Right atrium auricular region (tissue), 2 donors: ENCODE measurements at regions not wholly inside any gene's neighbourhood (a gene's known extent, or its start where the extent isn't known, plus 50 kb on each side); places are given as distances from the start of the nearest gene placed in this dataset.

ENCODE experiments used
- DNase-seq: peaks from one replicate; pipeline ENCODE4 v3.0.0-alpha.2; 2019; ENCODE audit warnings: low spot score
- H3K27ac ChIP-seq, 2 donors: fragments of 200-600 bp; sonication (generic); 1 replicate in 1 of 2; 2 replicates in 1 of 2; pipeline ENCODE4 v1.5.1; 2016 to 2019
- H3K27me3 ChIP-seq, 2 donors: fragments of 200-600 bp; sonication (generic); one replicate each; pipeline versions ENCODE4 v1.5.1 to v1.6.0; 2017 to 2019
- H3K36me3 ChIP-seq: fragments of 200-600 bp; sonication (generic); one replicate; pipeline ENCODE4 v1.5.1; 2016
- H3K4me1 ChIP-seq, 2 donors: fragments of 200-600 bp; sonication (generic); one replicate each; pipeline versions ENCODE4 v1.5.1 to v1.6.0; 2017 to 2019
- H3K4me3 ChIP-seq, 2 donors: fragments of 200-600 bp; sonication (generic); 1 replicate in 1 of 2; 2 replicates in 1 of 2; pipeline ENCODE4 v1.5.1; 2017 to 2019; ENCODE audit warnings: mild to moderate bottlenecking in 1 of 2, moderate library complexity in 1 of 2
- H3K9me3 ChIP-seq, 2 donors: fragments of 200-600 bp; sonication (generic); one replicate each; pipeline ENCODE4 v1.5.1; 2019
- CTCF ChIP-seq, 2 donors: fragments of 200-600 bp; sonication (generic); IDR thresholded peaks; one replicate each; pipeline ENCODE4 v1.5.1; 2019; ENCODE audit warnings: antibody characterized with exemption in 2 of 2

- Histone ChIP-seq H3K9me3 (no peaks in the 10 kb centered on the region), H3K36me3 (no peaks in the 10 kb centered on the region), H3K27me3 (no peaks in the 10 kb centered on the region), H3K4me1 (no peaks in the 10 kb centered on the region), H3K27ac (peak overlapping the region in 1 of 2 donors; percentile 72), H3K4me3 (no peak overlapping the region)
- no peak for TF ChIP-seq CTCF (IDR thresholded peaks at IDR 0.05)
- no peak for DNase-seq
Measured at GRCh38 chr1:221993444-221993948, 251.6 kb upstream of the DUSP10 start.

- H3K9me3 ChIP-seq: no peaks in the 10 kb centered on the region
- H3K4me3 ChIP-seq: no peak overlapping the region
- no peaks in the 10 kb centered on the region for H3K4me1 ChIP-seq
- H3K27ac ChIP-seq: no peak overlapping the region
- H3K36me3 ChIP-seq: no peaks in the 10 kb centered on the region
- no peak for DNase-seq
- TF ChIP-seq CTCF (IDR thresholded peaks at IDR 0.05): no peak
- H3K27me3 ChIP-seq: no peaks in the 10 kb centered on the region
Measured at GRCh38 chr1:221992427-221992826, 250.5 kb upstream of the DUSP10 start.

DNA sequence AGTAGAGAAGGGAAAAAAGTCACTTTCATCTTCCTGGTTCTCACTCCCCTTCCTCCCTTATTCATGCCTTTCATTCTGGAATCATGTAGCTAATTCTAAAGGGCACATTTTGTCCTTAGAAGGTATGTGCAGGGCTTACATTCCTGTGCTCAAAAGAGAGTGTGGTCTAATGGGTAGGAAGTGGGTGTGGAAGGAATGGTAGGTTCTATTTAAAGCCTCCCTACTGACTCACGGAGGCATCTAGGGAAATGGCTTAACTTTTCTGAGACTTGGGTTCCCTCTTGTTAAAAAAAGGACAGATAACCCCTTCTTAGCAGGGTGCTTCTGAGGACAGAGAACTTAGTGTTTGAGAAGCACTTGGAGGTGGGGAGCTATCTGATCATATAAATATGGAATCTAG, 249.3 kb upstream of the DUSP10 start:
- no peak overlapping the region for H3K27ac ChIP-seq
- DNase-seq: no peak
- no peak for TF ChIP-seq CTCF (IDR thresholded peaks at IDR 0.05)

DNA sequence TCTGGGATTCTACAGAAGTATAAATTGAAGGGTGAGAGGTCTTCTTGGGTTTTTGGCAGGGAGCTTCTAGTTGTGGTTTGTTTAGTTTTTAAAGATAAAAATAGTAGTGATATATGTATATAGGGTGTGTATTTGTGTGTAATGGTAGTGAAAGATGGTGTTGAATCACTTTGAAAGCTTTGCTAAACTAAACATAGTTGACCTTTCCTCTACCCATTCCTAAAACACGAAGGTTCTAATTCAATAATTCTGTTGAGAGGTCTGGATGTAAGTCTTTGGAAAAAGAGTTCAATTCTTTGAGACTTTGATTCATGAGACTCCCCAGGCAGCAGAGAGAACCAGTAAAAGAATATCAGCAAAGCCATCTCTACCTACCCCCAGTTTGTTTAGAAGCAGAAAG, 247.9 kb upstream of the DUSP10 start:
- Histone ChIP-seq H3K4me3 (no peak overlapping the region), H3K27me3 (no peaks in the 10 kb centered on the region), H3K36me3 (no peaks in the 10 kb centered on the region), H3K27ac (no peak overlapping the region), H3K9me3 (no peaks in the 10 kb centered on the region), H3K4me1 (no peaks in the 10 kb centered on the region)
- DNase-seq: no peak
- no peak for TF ChIP-seq CTCF (IDR thresholded peaks at IDR 0.05)

More for the DNA sequence above, 249.3 kb upstream of the DUSP10 start:
- Histone ChIP-seq H3K27me3 (no peaks in the 10 kb centered on the region), H3K4me1 (no peaks in the 10 kb centered on the region), H3K4me3 (no peak overlapping the region), H3K9me3 (no peaks in the 10 kb centered on the region), H3K36me3 (no peaks in the 10 kb centered on the region)

GRCh38 chr1:221988829-221989228, 246.9 kb upstream of the DUSP10 start:
- no peaks in the 10 kb centered on the region for H3K36me3 ChIP-seq
- no peak overlapping the region for H3K27ac ChIP-seq
- no peaks in the 10 kb centered on the region for H3K4me1 ChIP-seq
- no peaks in the 10 kb centered on the region for H3K27me3 ChIP-seq
- TF ChIP-seq CTCF (IDR thresholded peaks at IDR 0.05): no peak
- H3K4me3 ChIP-seq: no peak overlapping the region
- H3K9me3 ChIP-seq: no peaks in the 10 kb centered on the region
- no peak for DNase-seq

- Histone ChIP-seq H3K4me1 (no peaks in the 10 kb centered on the region), H3K27ac (peak overlapping the region in 1 of 2 donors; percentile 1), H3K27me3 (no peaks in the 10 kb centered on the region), H3K9me3 (no peaks in the 10 kb centered on the region), H3K4me3 (no peak overlapping the region), H3K36me3 (no peaks in the 10 kb centered on the region)
- no peak for TF ChIP-seq CTCF (IDR thresholded peaks at IDR 0.05)
- DNase-seq: no peak
Measured at GRCh38 chr1:221987860-221988520, 246.1 kb upstream of the DUSP10 start.
